K562 (cell line): ENCODE measurements at regions not wholly inside any gene's neighbourhood (a gene's known extent, or its start where the extent isn't known, plus 50 kb on each side); places are given as distances from the start of the nearest gene placed in this dataset.

Source experiments
- ATAC-seq: fragments of 200-7000 bp; cut with Tn5 transposase; 3 replicates; pipeline ENCODE4 v1.9.1; 2020; ENCODE audit warnings: moderate library complexity
- BruUV-seq: library from RNA; stranded (reverse); fragments of 400-500 nt; replicated peaks from 2 replicates; lab custom pipeline; 2021; lab: Mats Ljungman, UMichigan
- CTCF ChIA-PET: fragments of 300-600 bp; formaldehyde crosslinking; extraction: SDS; loops from one replicate; lab custom pipeline; 2021; ENCODE audit warnings: low intra/inter-chr PET ratio; lab: Yijun Ruan, JAX
- POLR2A ChIA-PET: fragments of 300-600, 350-650 bp; sonication (Branson Sonifier 250); formaldehyde crosslinking; extraction: SDS; loops from one replicate; lab custom pipeline; 2021; ENCODE audit warnings: antibody characterized with exemption, inconsistent platforms; lab: Yijun Ruan, JAX
- DNase-seq, 4 experiments: peaks; one replicate each; pipeline versions ENCODE4 v3.0.0 to v3.0.0-alpha.2; 2011 to 2018; ENCODE audit warnings: low spot score in 3 of 4, mixed read lengths in 3 of 4; ENCODE audit errors: extremely low read depth in 1 of 4
- FAIRE-seq: peaks from 2 replicates; lab custom pipeline; 2011; peaks lifted over from hg19 to GRCh38; lab: Jason Lieb, UNC
- H2AFZ ChIP-seq: 2 replicates; pipeline ENCODE4 v1.6.0; 2011; ENCODE audit warnings: low read depth, low read length, control low read depth, inconsistent platforms
- H3K27ac ChIP-seq: fragments of 200-600 bp; 3 replicates; pipeline ENCODE4 v1.8.0; 2011; ENCODE audit warnings: low read depth, mild to moderate bottlenecking, control low read depth, inconsistent platforms, low read length, moderate library complexity, mixed read lengths; ENCODE audit errors: extremely low read depth
- H3K27me3 ChIP-seq, 2 experiments: fragments of 300-600 bp in 1 of 2; 2 replicates in 1 of 2; 3 replicates in 1 of 2; pipeline versions ENCODE4 v1.6.0 to v1.8.0; 2011; ENCODE audit warnings: inconsistent platforms in 2 of 2, low read length in 2 of 2, mild to moderate bottlenecking in 1 of 2, mixed read lengths in 1 of 2, moderate library complexity in 1 of 2; ENCODE audit not compliant: control insufficient read depth in 2 of 2, insufficient read depth in 2 of 2
- H3K36me3 ChIP-seq: fragments of 300-600 bp; 3 replicates; pipeline ENCODE4 v1.8.0; 2011; ENCODE audit warnings: mild to moderate bottlenecking, low read length, inconsistent platforms; ENCODE audit not compliant: control insufficient read depth, insufficient read depth
- H3K4me1 ChIP-seq, 2 experiments: fragments of 200-600 bp in 1 of 2; replicated peaks in 1 of 2; 2 replicates in 1 of 2; 3 replicates in 1 of 2; pipeline versions ENCODE4 v1.5.1 to v1.8.0; 2011; ENCODE audit warnings: inconsistent platforms in 2 of 2, low read length in 2 of 2, mild to moderate bottlenecking in 1 of 2, mixed read lengths in 1 of 2, moderate library complexity in 1 of 2; ENCODE audit not compliant: control insufficient read depth in 2 of 2, insufficient read depth in 2 of 2
- H3K4me2 ChIP-seq: 2 replicates; pipeline ENCODE4 v1.6.1; 2011; ENCODE audit warnings: low read length, control low read depth, inconsistent platforms, mixed read lengths; ENCODE audit not compliant: insufficient read depth
- H3K4me3 ChIP-seq: fragments of 200-600 bp; sonication (generic), shearing (Covaris generic); 2 replicates; pipeline ENCODE4 v1.5.1; 2016; ENCODE audit warnings: control low read depth, inconsistent platforms
- H3K79me2 ChIP-seq: fragments of 200-600 bp; 3 replicates; pipeline ENCODE4 v1.8.0; 2011; ENCODE audit warnings: low read length, inconsistent platforms; ENCODE audit not compliant: control insufficient read depth, insufficient read depth
- H3K9ac ChIP-seq, 2 experiments: 2 replicates each; pipeline versions ENCODE4 v1.6.0 to v1.6.1; 2011; ENCODE audit warnings: low read depth in 2 of 2, low read length in 2 of 2, control low read depth in 1 of 2, inconsistent platforms in 1 of 2, mild to moderate bottlenecking in 1 of 2, mixed read lengths in 1 of 2; ENCODE audit not compliant: insufficient read depth in 1 of 2
- H3K9me1 ChIP-seq: one replicate; pipeline ENCODE4 v1.6.0; 2011; ENCODE audit warnings: inconsistent platforms, mild to moderate bottlenecking, low read length, moderate library complexity; ENCODE audit not compliant: control insufficient read depth, insufficient read depth
- H3K9me3 ChIP-seq: replicated peaks from 2 replicates; pipeline ENCODE4 v1.5.1; 2011; ENCODE audit warnings: low read depth, low read length, inconsistent platforms; ENCODE audit not compliant: control insufficient read depth, insufficient read depth
- H4K20me1 ChIP-seq: replicated peaks from 2 replicates; pipeline ENCODE4 v1.6.1; 2011; ENCODE audit warnings: low read length, inconsistent platforms, mixed read lengths; ENCODE audit not compliant: control insufficient read depth, insufficient read depth
- ARID3A ChIP-seq: IDR thresholded peaks from 2 replicates; pipeline ENCODE4 v1.6.1; 2012; ENCODE audit warnings: low read depth, low read length, improper control_type of control experiment, borderline replicate concordance
- BHLHE40 ChIP-seq: IDR thresholded peaks from 2 replicates; pipeline ENCODE4 v1.6.1; 2011; ENCODE audit warnings: low read length, improper control_type of control experiment
- ELF1 ChIP-seq: fragments of 200-800 bp; sonication (Bioruptor generic); IDR thresholded peaks from 2 replicates; pipeline ENCODE4 v1.6.1; 2016; ENCODE audit warnings: missing genetic modification characterization, missing compliant biosample characterization
- GATA2 ChIP-seq: sonication (generic); formaldehyde crosslinking; IDR thresholded peaks from 2 replicates; pipeline ENCODE4 v1.4.0; 2020; ENCODE audit warnings: mild to moderate bottlenecking, missing genetic modification reagents
- NBN ChIP-seq: fragments of 450-650 bp; IDR thresholded peaks from 2 replicates; pipeline ENCODE4 v1.6.1; 2016; ENCODE audit warnings: low read depth, mild to moderate bottlenecking
- NFXL1 ChIP-seq: fragments of 450-650 bp; formaldehyde crosslinking; IDR thresholded peaks from 2 replicates; pipeline ENCODE4 v1.4.0; 2021; ENCODE audit warnings: mild to moderate bottlenecking
- RNF219 ChIP-seq: fragments of 250-450 bp; sonication (Bioruptor Pico); IDR thresholded peaks from 2 replicates; pipeline ENCODE4 v1.5.0; 2022; ENCODE audit warnings: mild to moderate bottlenecking
- RUNX1 ChIP-seq: sonication (generic); IDR thresholded peaks from 2 replicates; pipeline ENCODE4 v1.6.1; 2016; ENCODE audit warnings: antibody characterized with exemption, low read depth
- SUPT5H ChIP-seq: fragments of 450-650 bp; IDR thresholded peaks from 2 replicates; pipeline ENCODE4 v1.6.1; 2016
- ZNF584 ChIP-seq: fragments of 200-800 bp; sonication (Bioruptor generic); IDR thresholded peaks from 2 replicates; pipeline ENCODE4 v1.6.1; 2016; ENCODE audit warnings: low read depth, mild to moderate bottlenecking, missing genetic modification characterization, missing compliant biosample characterization
- in situ Hi-C: fragments of 300-500 bp; cut with MboI; formaldehyde crosslinking; loops from 4 replicates; pipeline ENCODE4 v1.15.0; 2018; ENCODE audit warnings: inconsistent platforms, mixed read lengths
- intact Hi-C: fragments of 100-400 bp; cut with micrococcal nuclease; formaldehyde crosslinking; loops from 2 replicates; pipeline ENCODE4 v1.14.2; 2022

- Histone ChIP-seq H3K79me2 (no peaks in the 10 kb centered on the region), H3K4me2 (no peak overlapping the region), H2AFZ (no peak overlapping the region), H3K9ac (no peak overlapping the region), H3K4me3 (no peak overlapping the region), H3K4me1 (no peaks in the 10 kb centered on the region; a peak in 2 of 5 replicates), H4K20me1 (no peaks in the 10 kb centered on the region), H3K9me3 (no peaks in the 10 kb centered on the region), H3K36me3 (no peaks in the 10 kb centered on the region), H3K27me3 (peaks cover 0 to 5% of the 10 kb centered on the region in 2 experiments; a peak in 1 of 5 replicates), H3K9me1 (no peaks in the 10 kb centered on the region), H3K27ac (no peak overlapping the region)
- TF ChIP-seq ARID3A, result no peak
- TF ChIP-seq ELF1 (tag), result no peak
- no peak for TF ChIP-seq BHLHE40
- TF ChIP-seq NFXL1 (CRISPR knock-in tag), result no peak
- TF ChIP-seq RUNX1, result no peak
- TF ChIP-seq GATA2 (CRISPR knock-in tag), result no peak
- TF ChIP-seq RNF219, result no peak
- no peak for TF ChIP-seq SUPT5H
- TF ChIP-seq ZNF584 (CRISPR knock-in tag), result no peak
- no peak for TF ChIP-seq NBN
- intact Hi-C loops, result no loop called here
- FAIRE-seq (no peak), DNase-seq (no peak), ATAC-seq (no peak)
- no TSS peak for BruUV-seq
- CTCF ChIA-PET, result no interaction called here
- POLR2A ChIA-PET, result no interaction called here
- in situ Hi-C loops, result no loop called here
Measured at GRCh38 chr13:97121894-97122293, 100.2 kb upstream of the MBNL2 start.
